Right forelimb (tissue), 1 donor: ENCODE measurements at regions not wholly inside any gene's neighbourhood (a gene's known extent, or its start where the extent isn't known, plus 50 kb on each side); places are given as distances from the start of the nearest gene placed in this dataset.

Source experiments
- DNase-seq: peaks from one replicate; pipeline ENCODE4 v3.0.0-alpha.2; 2018

GRCh38 chr10:47107007-47107747 lies 192.8 kb upstream of the GDF10 start:
- DNase-seq, result no peak

- DNase-seq, result no peak
Measured at GRCh38 chr10:47109906-47110305, 190.1 kb upstream of the GDF10 start.

GRCh38 chr10:47111329-47111862 lies 188.6 kb upstream of the GDF10 start:
- DNase-seq, result no peak

GRCh38 chr10:47112612-47113011 lies 187.4 kb upstream of the GDF10 start:
- no peak for DNase-seq

GRCh38 chr10:47113907-47114500 lies 186.0 kb upstream of the GDF10 start:
- no peak for DNase-seq

- DNase-seq, result no peak
Measured at GRCh38 chr10:47114680-47115186, 185.3 kb upstream of the GDF10 start.

GRCh38 chr10:47115322-47115721 lies 184.7 kb upstream of the GDF10 start:
- DNase-seq, result no peak

GRCh38 chr10:47116445-47116844 lies 183.6 kb upstream of the GDF10 start:
- DNase-seq, result no peak

GRCh38 chr10:47118326-47118725 lies 181.7 kb upstream of the GDF10 start:
- no peak for DNase-seq

GRCh38 chr10:47121336-47121735 lies 178.7 kb upstream of the GDF10 start:
- DNase-seq, result peak; percentile 11

GRCh38 chr10:47123716-47124288 lies 176.2 kb upstream of the GDF10 start:
- DNase-seq, result no peak

- DNase-seq, result peak; percentile 24
Measured at GRCh38 chr10:47127188-47127785, 172.7 kb upstream of the GDF10 start.

- DNase-seq, result no peak
Measured at GRCh38 chr10:47130491-47130890, 169.5 kb upstream of the GDF10 start.

- DNase-seq, result no peak
Measured at GRCh38 chr10:47133871-47134570, 166.0 kb upstream of the GDF10 start.

- peak; percentile 42 for DNase-seq
Measured at GRCh38 chr10:47136866-47137265, 163.1 kb upstream of the GDF10 start.

GRCh38 chr10:47137311-47137851 lies 162.6 kb upstream of the GDF10 start:
- DNase-seq, result peak; percentile 19

- DNase-seq, result no peak
Measured at GRCh38 chr10:47139121-47139520, 160.9 kb upstream of the GDF10 start.

GRCh38 chr10:47140761-47141348 lies 159.1 kb upstream of the GDF10 start:
- peak; percentile 24 for DNase-seq

GRCh38 chr10:47141349-47141748 lies 158.6 kb upstream of the GDF10 start:
- no peak for DNase-seq

- peak; percentile 24 for DNase-seq
Measured at GRCh38 chr10:47143072-47143471, 156.9 kb upstream of the GDF10 start.

- DNase-seq, result peak; percentile 32
Measured at GRCh38 chr10:47143473-47143872, 156.5 kb upstream of the GDF10 start.

GRCh38 chr10:47144525-47144924 lies 155.5 kb upstream of the GDF10 start:
- DNase-seq, result peak; percentile 36
